ENCODE measurements at regions not wholly inside any gene's neighbourhood (a gene's known extent, or its start where the extent isn't known, plus 50 kb on each side); places are given as distances from the start of the nearest gene placed in this dataset.
"Not testable (repeated sequence)": the region's sequence is repeated elsewhere in the genome, so short reads cannot be mapped to it uniquely, and the experiment has no call there.

- no peak for DNase-seq (ENCODE audit: low read depth)
- no peak for TF ChIP-seq CTCF (IDR thresholded peaks at IDR 0.05; ENCODE audit: insufficient read depth, low read depth, low read length, missing control alignments)
- no peak overlapping the region for H3K4me3 ChIP-seq (ENCODE audit: low read length)
These were observed 194.8 kb upstream of the EXOC2 start for GRCh38 chr6:887583-888235.

- not testable (repeated sequence) for DNase-seq (ENCODE audit: low read depth); H3K4me3 ChIP-seq (ENCODE audit: low read length)
These were observed 193.2 kb upstream of the EXOC2 start for GRCh38 chr6:886116-886515.

- peak; percentile 37 for DNase-seq (ENCODE audit: low read depth)
- H3K4me3 ChIP-seq (ENCODE audit: low read length) = no peak overlapping the region
- no peak for TF ChIP-seq CTCF (IDR thresholded peaks at IDR 0.05; ENCODE audit: insufficient read depth, low read depth, low read length, missing control alignments)
These were observed 192.2 kb upstream of the EXOC2 start for GRCh38 chr6:885051-885590.

- TF ChIP-seq CTCF (IDR thresholded peaks at IDR 0.05; ENCODE audit: insufficient read depth, low read depth, low read length, missing control alignments) = no peak
- no peak overlapping the region for H3K4me3 ChIP-seq (ENCODE audit: low read length)
- no peak for DNase-seq (ENCODE audit: low read depth)
These were observed 191.6 kb upstream of the EXOC2 start for GRCh38 chr6:884570-884969.

GRCh38 chr6:882084-882598 is 189.2 kb upstream of the EXOC2 start:
- TF ChIP-seq CTCF (IDR thresholded peaks at IDR 0.05; ENCODE audit: insufficient read depth, low read depth, low read length, missing control alignments) = no peak
- H3K4me3 ChIP-seq (ENCODE audit: low read length) = no peak overlapping the region
- no peak for DNase-seq (ENCODE audit: low read depth)

- TF ChIP-seq CTCF (IDR thresholded peaks at IDR 0.05; ENCODE audit: insufficient read depth, low read depth, low read length, missing control alignments) = no peak
- no peak for DNase-seq (ENCODE audit: low read depth)
- H3K4me3 ChIP-seq (ENCODE audit: low read length) = no peak overlapping the region
These were observed 185.2 kb upstream of the EXOC2 start for GRCh38 chr6:878179-878578.

- no peak for DNase-seq (ENCODE audit: low read depth)
- no peak for TF ChIP-seq CTCF (IDR thresholded peaks at IDR 0.05; ENCODE audit: insufficient read depth, low read depth, low read length, missing control alignments)
- H3K4me3 ChIP-seq (ENCODE audit: low read length) = no peak overlapping the region
These were observed 182.1 kb upstream of the EXOC2 start for GRCh38 chr6:875012-875411.
